H9 (cell line): ENCODE measurements at regions not wholly inside any gene's neighbourhood (a gene's known extent, or its start where the extent isn't known, plus 50 kb on each side); places are given as distances from the start of the nearest gene placed in this dataset.

Experiments
- DNase-seq: peaks from one replicate; pipeline ENCODE4 v3.0.0-alpha.2; 2017
- H2AFZ ChIP-seq: one replicate; pipeline ENCODE4 v1.6.1; 2013; ENCODE audit warnings: mild to moderate bottlenecking, low read length, control low read depth, moderate library complexity
- H2AK5ac ChIP-seq: 2 replicates; pipeline ENCODE4 v1.6.1; 2013; ENCODE audit warnings: low read length, control low read depth, mixed read lengths; ENCODE audit not compliant: insufficient read length
- H2BK120ac ChIP-seq: one replicate; pipeline ENCODE4 v1.6.1; 2013; ENCODE audit warnings: low read depth, mild to moderate bottlenecking, low read length, control low read depth, inconsistent platforms; ENCODE audit not compliant: poor library complexity, severe bottlenecking
- H2BK12ac ChIP-seq: 2 replicates; pipeline ENCODE4 v1.6.1; 2013; ENCODE audit warnings: low read length, control low read depth, mixed read lengths, low read depth; ENCODE audit not compliant: insufficient read length
- H2BK15ac ChIP-seq: 2 replicates; pipeline ENCODE4 v1.6.1; 2013; ENCODE audit warnings: low read depth, low read length, control low read depth
- H2BK20ac ChIP-seq: one replicate; pipeline ENCODE4 v1.6.1; 2013; ENCODE audit warnings: low read depth, mild to moderate bottlenecking, low read length, control low read depth, inconsistent platforms; ENCODE audit not compliant: poor library complexity, severe bottlenecking
- H2BK5ac ChIP-seq: 2 replicates; pipeline ENCODE4 v1.6.1; 2013; ENCODE audit warnings: low read length, control low read depth, mixed read lengths; ENCODE audit not compliant: insufficient read length
- H3K14ac ChIP-seq: 2 replicates; pipeline ENCODE4 v1.6.1; 2013; ENCODE audit warnings: low read length, control low read depth; ENCODE audit not compliant: insufficient read depth
- H3K18ac ChIP-seq: 2 replicates; pipeline ENCODE4 v1.6.1; 2013; ENCODE audit warnings: low read depth, mild to moderate bottlenecking, mixed read lengths, low read length, control low read depth; ENCODE audit not compliant: insufficient read length
- H3K23ac ChIP-seq: 2 replicates; pipeline ENCODE4 v1.6.1; 2013; ENCODE audit warnings: low read length, control low read depth, mixed read lengths, low read depth; ENCODE audit not compliant: insufficient read length
- H3K23me2 ChIP-seq: 2 replicates; pipeline ENCODE4 v1.6.1; 2013; ENCODE audit warnings: low read depth, mild to moderate bottlenecking, mixed read lengths, low read length, control low read depth; ENCODE audit not compliant: insufficient read length, poor library complexity, severe bottlenecking
- H3K27ac ChIP-seq: 2 replicates; pipeline ENCODE4 v1.5.1; 2013; ENCODE audit warnings: low read length, control low read depth, mixed read lengths, low read depth; ENCODE audit not compliant: insufficient read length
- H3K27me3 ChIP-seq: 2 replicates; pipeline ENCODE4 v1.6.1; 2013; ENCODE audit warnings: low read length, control low read depth, inconsistent platforms; ENCODE audit not compliant: insufficient read depth
- H3K4ac ChIP-seq: 2 replicates; pipeline ENCODE4 v1.6.1; 2013; ENCODE audit warnings: low read depth, mild to moderate bottlenecking, control low read depth, inconsistent platforms, low read length, moderate library complexity
- H3K4me1 ChIP-seq: 2 replicates; pipeline ENCODE4 v1.6.1; 2013; ENCODE audit warnings: low read length, control low read depth, inconsistent platforms; ENCODE audit not compliant: insufficient read depth
- H3K4me2 ChIP-seq: 2 replicates; pipeline ENCODE4 v1.6.1; 2013; ENCODE audit warnings: low read length, control low read depth, mixed read lengths; ENCODE audit not compliant: insufficient read length, insufficient read depth
- H3K56ac ChIP-seq: 2 replicates; pipeline ENCODE4 v1.6.1; 2013; ENCODE audit warnings: low read depth, mild to moderate bottlenecking, mixed read lengths, low read length, control low read depth; ENCODE audit not compliant: insufficient read length
- H3K79me1 ChIP-seq: 2 replicates; pipeline ENCODE4 v1.6.1; 2013; ENCODE audit warnings: low read depth, mild to moderate bottlenecking, moderate library complexity, low read length, control low read depth, inconsistent platforms; ENCODE audit not compliant: insufficient read depth, poor library complexity, severe bottlenecking
- H3K79me2 ChIP-seq: 2 replicates; pipeline ENCODE4 v1.6.1; 2013; ENCODE audit warnings: low read length, control low read depth, inconsistent platforms; ENCODE audit not compliant: insufficient read depth
- H3K9ac ChIP-seq: 2 replicates; pipeline ENCODE4 v1.6.1; 2013; ENCODE audit warnings: low read length, control low read depth, mixed read lengths; ENCODE audit not compliant: insufficient read length; ENCODE audit errors: extremely low read depth
- H3K9me3 ChIP-seq: one replicate; pipeline ENCODE4 v1.6.1; 2013; ENCODE audit warnings: low read depth, low read length, inconsistent platforms; ENCODE audit not compliant: control insufficient read depth
- H3T11ph ChIP-seq: one replicate; pipeline ENCODE4 v1.6.1; 2013; ENCODE audit warnings: mild to moderate bottlenecking, low read length, control low read depth, inconsistent platforms
- H4K20me1 ChIP-seq: one replicate; pipeline ENCODE4 v1.6.1; 2013; ENCODE audit not compliant: control insufficient read depth, insufficient read length, insufficient read depth
- H4K5ac ChIP-seq: 2 replicates; pipeline ENCODE4 v1.6.1; 2013; ENCODE audit warnings: low read depth, mild to moderate bottlenecking, mixed read lengths, low read length, control low read depth; ENCODE audit not compliant: insufficient read length
- H4K8ac ChIP-seq: replicated peaks from 2 replicates; pipeline ENCODE4 v1.6.1; 2013; ENCODE audit warnings: low read length, control low read depth, mixed read lengths, low read depth; ENCODE audit not compliant: insufficient read length
- H4K91ac ChIP-seq: 2 replicates; pipeline ENCODE4 v1.6.1; 2013; ENCODE audit warnings: low read depth, mild to moderate bottlenecking, moderate library complexity, mixed read lengths, low read length, control low read depth; ENCODE audit not compliant: insufficient read length
- H3K27ac Mint-ChIP-seq, 3 experiments: 2 replicates in 2 of 3; 3 replicates in 1 of 3; pipeline ENCODE4 v1.8.0; 2020 to 2021; ENCODE audit warnings: mixed read lengths in 3 of 3, mild to moderate bottlenecking in 1 of 3, moderate library complexity in 1 of 3
- H3K27me3 Mint-ChIP-seq: 2 replicates; pipeline ENCODE4 v1.8.0; 2021; ENCODE audit warnings: low read depth, mild to moderate bottlenecking, moderate library complexity, mixed read lengths
- H3K36me3 Mint-ChIP-seq, 3 experiments: 2 replicates in 2 of 3; 3 replicates in 1 of 3; pipeline ENCODE4 v1.8.0; 2020 to 2021; ENCODE audit warnings: low read depth in 3 of 3, mixed read lengths in 3 of 3; ENCODE audit not compliant: insufficient read depth in 1 of 3
- H3K4me1 Mint-ChIP-seq, 2 experiments: 2 replicates each; pipeline ENCODE4 v1.8.0; 2020; ENCODE audit warnings: mixed read lengths in 2 of 2
- H3K4me3 Mint-ChIP-seq, 2 experiments: 2 replicates in 1 of 2; 3 replicates in 1 of 2; pipeline ENCODE4 v1.8.0; 2020 to 2021; ENCODE audit warnings: mild to moderate bottlenecking in 2 of 2, mixed read lengths in 2 of 2, moderate library complexity in 1 of 2
- H3K9me3 Mint-ChIP-seq, 2 experiments: 2 replicates in 1 of 2; 3 replicates in 1 of 2; pipeline ENCODE4 v1.8.0; 2020; ENCODE audit warnings: mild to moderate bottlenecking in 2 of 2, mixed read lengths in 2 of 2, moderate library complexity in 1 of 2
- WGBS: extraction: QIAGEN DNeasy Blood & Tissue Kit; methylation state at CpG from one replicate; pipeline ENCODE4 v1.1.7; 2013; ENCODE audit warnings: missing lambda C conversion rate, low lambda C conversion rate, mixed read lengths; ENCODE audit not compliant: insufficient read length; ENCODE audit errors: extremely low coverage; 5-methylcytosine and 5-hydroxymethylcytosine counted together
- TF ChIP-seq, protein P1 (sequence below): fragments of 200-600 bp; sonication (generic); conservative IDR thresholded peaks from 3 replicates; pipeline ENCODE4 v1.8.0; 2021; ENCODE audit warnings: antibody characterized with exemption, mild to moderate bottlenecking

DNA sequence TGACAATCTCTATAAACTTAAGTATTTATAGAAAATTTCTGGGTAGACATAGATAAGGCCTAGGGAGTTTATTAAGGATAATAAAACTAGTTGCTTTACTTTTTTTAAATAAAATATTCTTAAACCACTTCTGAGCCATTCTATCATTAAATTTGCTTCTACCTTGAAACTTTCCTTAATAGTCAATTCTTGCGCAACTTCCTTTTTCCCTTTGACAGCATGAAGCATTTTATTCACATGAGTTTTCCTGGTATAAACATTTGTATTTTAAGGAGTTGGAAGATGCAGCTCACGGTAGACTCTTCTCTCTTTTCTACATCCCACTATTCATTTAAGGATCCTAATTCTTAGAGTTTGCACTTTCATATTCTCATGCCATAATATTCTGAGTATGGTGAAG lies 75.8 kb upstream of the DPH5 start:
- H3K27ac Mint-ChIP-seq, result no peak overlapping the region
- Histone ChIP-seq H4K8ac (no peak overlapping the region), H3K18ac (no peak overlapping the region), H3K4me1 (no peaks in the 10 kb centered on the region), H2BK120ac (no peak overlapping the region), H2BK15ac (no peak overlapping the region), H2BK12ac (no peak overlapping the region), H3T11ph (no peak overlapping the region), H3K23me2 (no peaks in the 10 kb centered on the region), H3K56ac (no peak overlapping the region), H4K5ac (no peak overlapping the region), H2BK5ac (no peak overlapping the region), H3K9me3 (no peaks in the 10 kb centered on the region), H3K23ac (no peak overlapping the region), H3K4me2 (no peak overlapping the region), H3K4ac (no peak overlapping the region), H3K79me1 (no peaks in the 10 kb centered on the region), H2AFZ (no peak overlapping the region), H4K20me1 (no peaks in the 10 kb centered on the region), H3K79me2 (no peaks in the 10 kb centered on the region), H3K27me3 (no peaks in the 10 kb centered on the region), H4K91ac (no peak overlapping the region), H3K9ac (no peak overlapping the region), H2AK5ac (no peak overlapping the region), H3K27ac (no peak overlapping the region), H2BK20ac (no peak overlapping the region), H3K14ac (no peak overlapping the region)
- no peak overlapping the region for H3K4me3 Mint-ChIP-seq
- no peak for DNase-seq
- no peaks in the 10 kb centered on the region for H3K36me3 Mint-ChIP-seq
- no peaks in the 10 kb centered on the region for H3K27me3 Mint-ChIP-seq
- H3K9me3 Mint-ChIP-seq, result no peaks in the 10 kb centered on the region
- H3K4me1 Mint-ChIP-seq, result no peaks in the 10 kb centered on the region
- TF ChIP-seq, protein P1, sequence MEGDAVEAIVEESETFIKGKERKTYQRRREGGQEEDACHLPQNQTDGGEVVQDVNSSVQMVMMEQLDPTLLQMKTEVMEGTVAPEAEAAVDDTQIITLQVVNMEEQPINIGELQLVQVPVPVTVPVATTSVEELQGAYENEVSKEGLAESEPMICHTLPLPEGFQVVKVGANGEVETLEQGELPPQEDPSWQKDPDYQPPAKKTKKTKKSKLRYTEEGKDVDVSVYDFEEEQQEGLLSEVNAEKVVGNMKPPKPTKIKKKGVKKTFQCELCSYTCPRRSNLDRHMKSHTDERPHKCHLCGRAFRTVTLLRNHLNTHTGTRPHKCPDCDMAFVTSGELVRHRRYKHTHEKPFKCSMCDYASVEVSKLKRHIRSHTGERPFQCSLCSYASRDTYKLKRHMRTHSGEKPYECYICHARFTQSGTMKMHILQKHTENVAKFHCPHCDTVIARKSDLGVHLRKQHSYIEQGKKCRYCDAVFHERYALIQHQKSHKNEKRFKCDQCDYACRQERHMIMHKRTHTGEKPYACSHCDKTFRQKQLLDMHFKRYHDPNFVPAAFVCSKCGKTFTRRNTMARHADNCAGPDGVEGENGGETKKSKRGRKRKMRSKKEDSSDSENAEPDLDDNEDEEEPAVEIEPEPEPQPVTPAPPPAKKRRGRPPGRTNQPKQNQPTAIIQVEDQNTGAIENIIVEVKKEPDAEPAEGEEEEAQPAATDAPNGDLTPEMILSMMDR, result no peak
- WGBS, result no CpG with 5 or more reads among the region's 2 CpGs
